Caco-2 (cell line): ENCODE measurements at regions not wholly inside any gene's neighbourhood (a gene's known extent, or its start where the extent isn't known, plus 50 kb on each side); places are given as distances from the start of the nearest gene placed in this dataset.

Experiments
- BruUV-seq: library from RNA; stranded (reverse); fragments of 400-500 nt; replicated peaks from 2 replicates; lab custom pipeline; 2021; lab: Mats Ljungman, UMichigan
- CTCF ChIA-PET: fragments of 300-600 bp; sonication (Branson Sonifier 250); formaldehyde crosslinking; loops from one replicate; lab custom pipeline; 2022; ENCODE audit warnings: antibody characterized with exemption; lab: Charles Lee
- POLR2A ChIA-PET: fragments of 300-600 bp; sonication (Branson Sonifier 250); formaldehyde crosslinking; loops from one replicate; lab custom pipeline; 2022; ENCODE audit warnings: antibody characterized with exemption; lab: Charles Lee
- DNase-seq, 2 experiments: peaks; one replicate each; pipeline versions ENCODE4 v3.0.0 to v3.0.0-alpha.2; 2020 to 2022
- H3K27me3 ChIP-seq: replicated peaks from 2 replicates; pipeline ENCODE4 v1.6.0; 2011; ENCODE audit warnings: low read length; ENCODE audit not compliant: control insufficient read depth, insufficient read depth
- H3K36me3 ChIP-seq: 2 replicates; pipeline ENCODE4 v1.5.1; 2011; ENCODE audit warnings: low read length; ENCODE audit not compliant: control insufficient read depth, insufficient read depth
- H3K4me1 ChIP-seq: fragments of 250-450 bp; sonication (Bioruptor Pico); 2 replicates; pipeline ENCODE4 v1.5.1; 2020; ENCODE audit warnings: mild to moderate bottlenecking
- H3K4me3 ChIP-seq: 2 replicates; pipeline ENCODE4 v1.5.1; 2011; ENCODE audit warnings: low read depth, mild to moderate bottlenecking, control low read depth, low read length
- H3K9me3 ChIP-seq: fragments of 250-450 bp; sonication (Bioruptor Pico); 2 replicates; pipeline ENCODE4 v1.5.1; 2020; ENCODE audit warnings: mild to moderate bottlenecking, moderate library complexity
- H3K27ac Mint-ChIP-seq: one replicate; pipeline ENCODE4 v1.8.0; 2022; ENCODE audit warnings: mixed read lengths; ENCODE audit not compliant: unreplicated experiment
- H3K27me3 Mint-ChIP-seq: one replicate; pipeline ENCODE4 v1.8.0; 2022; ENCODE audit warnings: mixed read lengths; ENCODE audit not compliant: insufficient read depth, unreplicated experiment
- H3K36me3 Mint-ChIP-seq: one replicate; pipeline ENCODE4 v1.8.0; 2022; ENCODE audit warnings: mild to moderate bottlenecking, mixed read lengths; ENCODE audit not compliant: insufficient read depth, unreplicated experiment
- H3K4me1 Mint-ChIP-seq: one replicate; pipeline ENCODE4 v1.8.0; 2022; ENCODE audit warnings: low read depth, mixed read lengths; ENCODE audit not compliant: unreplicated experiment
- H3K4me3 Mint-ChIP-seq: one replicate; pipeline ENCODE4 v1.8.0; 2022; ENCODE audit warnings: mild to moderate bottlenecking, moderate library complexity, mixed read lengths; ENCODE audit not compliant: unreplicated experiment
- H3K9me3 Mint-ChIP-seq: one replicate; pipeline ENCODE4 v1.8.0; 2022; ENCODE audit warnings: mixed read lengths; ENCODE audit not compliant: unreplicated experiment
- intact Hi-C: fragments of 100-400 bp; cut with micrococcal nuclease; formaldehyde crosslinking; loops from one replicate; pipeline ENCODE4 v1.10.0; 2022; ENCODE audit not compliant: unreplicated experiment
- TF ChIP-seq, protein P1 (sequence below), 2 experiments: fragments of 200-600 bp in 1 of 2; IDR thresholded peaks; 1 replicate in 1 of 2; 2 replicates in 1 of 2; pipeline versions ENCODE4 v1.5.1 to v1.8.0; 2011 to 2022; ENCODE audit warnings: antibody characterized with exemption in 1 of 2, control low read depth in 1 of 2, inconsistent platforms in 1 of 2, low read depth in 1 of 2, low read length in 1 of 2, mild to moderate bottlenecking in 1 of 2, moderate library complexity in 1 of 2; ENCODE audit not compliant: insufficient read depth in 1 of 2, severe bottlenecking in 1 of 2, unreplicated experiment in 1 of 2

DNA sequence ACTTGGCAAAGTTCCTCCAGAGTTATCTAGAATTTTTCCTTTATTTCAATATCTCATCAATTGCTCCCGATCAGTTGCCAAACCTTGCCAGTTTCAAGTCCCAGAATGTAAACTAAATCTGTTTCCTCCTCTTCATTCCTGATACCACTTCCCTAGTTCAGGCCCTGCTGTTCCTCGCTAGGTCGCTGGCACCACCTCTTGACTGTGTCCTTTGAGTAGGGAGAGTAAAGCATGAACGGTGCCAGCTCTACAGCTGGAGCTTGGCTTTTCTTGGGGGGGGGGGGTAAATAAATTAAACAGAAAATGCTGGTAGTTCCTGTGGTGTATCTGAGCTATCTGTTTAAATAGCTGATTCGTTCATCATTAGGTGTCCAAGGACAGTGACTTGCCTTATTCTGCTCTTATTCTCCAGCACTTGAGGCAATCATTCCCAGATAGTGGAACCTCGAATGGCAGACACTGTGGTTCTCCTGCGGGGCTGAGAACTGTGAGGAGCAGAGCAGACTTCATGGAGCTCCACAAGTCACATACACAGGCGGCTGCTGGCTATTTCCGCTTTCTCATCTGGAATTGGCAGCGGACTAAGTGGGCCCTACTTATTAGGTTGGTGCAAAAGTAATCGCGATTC is 168.3 kb upstream of the FAT1 start:
- Histone ChIP-seq H3K4me3 (no peak overlapping the region), H3K36me3 (no peaks in the 10 kb centered on the region), H3K4me1 (no peaks in the 10 kb centered on the region), H3K27me3 (no peaks in the 10 kb centered on the region), H3K9me3 (no peaks in the 10 kb centered on the region)
- Mint-ChIP-seq H3K27ac (no peak overlapping the region), H3K4me1 (no peaks in the 10 kb centered on the region), H3K4me3 (no peak overlapping the region), H3K36me3 (no peaks in the 10 kb centered on the region), H3K27me3 (peaks cover 7% of the 10 kb centered on the region), H3K9me3 (peaks cover 7% of the 10 kb centered on the region)
- no peak for DNase-seq
- TF ChIP-seq, protein P1, sequence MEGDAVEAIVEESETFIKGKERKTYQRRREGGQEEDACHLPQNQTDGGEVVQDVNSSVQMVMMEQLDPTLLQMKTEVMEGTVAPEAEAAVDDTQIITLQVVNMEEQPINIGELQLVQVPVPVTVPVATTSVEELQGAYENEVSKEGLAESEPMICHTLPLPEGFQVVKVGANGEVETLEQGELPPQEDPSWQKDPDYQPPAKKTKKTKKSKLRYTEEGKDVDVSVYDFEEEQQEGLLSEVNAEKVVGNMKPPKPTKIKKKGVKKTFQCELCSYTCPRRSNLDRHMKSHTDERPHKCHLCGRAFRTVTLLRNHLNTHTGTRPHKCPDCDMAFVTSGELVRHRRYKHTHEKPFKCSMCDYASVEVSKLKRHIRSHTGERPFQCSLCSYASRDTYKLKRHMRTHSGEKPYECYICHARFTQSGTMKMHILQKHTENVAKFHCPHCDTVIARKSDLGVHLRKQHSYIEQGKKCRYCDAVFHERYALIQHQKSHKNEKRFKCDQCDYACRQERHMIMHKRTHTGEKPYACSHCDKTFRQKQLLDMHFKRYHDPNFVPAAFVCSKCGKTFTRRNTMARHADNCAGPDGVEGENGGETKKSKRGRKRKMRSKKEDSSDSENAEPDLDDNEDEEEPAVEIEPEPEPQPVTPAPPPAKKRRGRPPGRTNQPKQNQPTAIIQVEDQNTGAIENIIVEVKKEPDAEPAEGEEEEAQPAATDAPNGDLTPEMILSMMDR (IDR thresholded peaks at IDR 0.05; ENCODE audit: insufficient read depth in 1 of 2, low read depth in 1 of 2, low read length in 1 of 2, severe bottlenecking in 1 of 2, unreplicated experiment in 1 of 2) = no peak
- ChIA-PET POLR2A (no interaction called here), CTCF (no interaction called here)
- BruUV-seq = no TSS peak
- intact Hi-C loops = no loop called here

- intact Hi-C loops = no loop called here
- H3K4me3 Mint-ChIP-seq = no peak overlapping the region
- no peak for DNase-seq
- H3K27me3 Mint-ChIP-seq = peaks cover 7% of the 10 kb centered on the region
- no peaks in the 10 kb centered on the region for H3K27me3 ChIP-seq
- ChIA-PET CTCF (interaction anchor here (0.7 kb wide), 1 partner anchor 20 kb away, joined by 3 read pairs; no protein-coding TSS in a partner anchor), POLR2A (no interaction called here)
- TF ChIP-seq, protein P1 (IDR thresholded peaks at IDR 0.05; ENCODE audit: insufficient read depth in 1 of 2, low read depth in 1 of 2, low read length in 1 of 2, severe bottlenecking in 1 of 2, unreplicated experiment in 1 of 2) = no peak
- H3K4me3 ChIP-seq = no peak overlapping the region
- no peaks in the 10 kb centered on the region for H3K9me3 ChIP-seq
- peaks cover 9% of the 10 kb centered on the region for H3K9me3 Mint-ChIP-seq
- no peaks in the 10 kb centered on the region for H3K36me3 Mint-ChIP-seq
- no TSS peak for BruUV-seq
- no peak overlapping the region for H3K27ac Mint-ChIP-seq
- H3K36me3 ChIP-seq = no peaks in the 10 kb centered on the region
- no peaks in the 10 kb centered on the region for H3K4me1 ChIP-seq
- no peaks in the 10 kb centered on the region for H3K4me1 Mint-ChIP-seq
Measured at GRCh38 chr4:186898367-186898766, 174.7 kb upstream of the FAT1 start.

DNA sequence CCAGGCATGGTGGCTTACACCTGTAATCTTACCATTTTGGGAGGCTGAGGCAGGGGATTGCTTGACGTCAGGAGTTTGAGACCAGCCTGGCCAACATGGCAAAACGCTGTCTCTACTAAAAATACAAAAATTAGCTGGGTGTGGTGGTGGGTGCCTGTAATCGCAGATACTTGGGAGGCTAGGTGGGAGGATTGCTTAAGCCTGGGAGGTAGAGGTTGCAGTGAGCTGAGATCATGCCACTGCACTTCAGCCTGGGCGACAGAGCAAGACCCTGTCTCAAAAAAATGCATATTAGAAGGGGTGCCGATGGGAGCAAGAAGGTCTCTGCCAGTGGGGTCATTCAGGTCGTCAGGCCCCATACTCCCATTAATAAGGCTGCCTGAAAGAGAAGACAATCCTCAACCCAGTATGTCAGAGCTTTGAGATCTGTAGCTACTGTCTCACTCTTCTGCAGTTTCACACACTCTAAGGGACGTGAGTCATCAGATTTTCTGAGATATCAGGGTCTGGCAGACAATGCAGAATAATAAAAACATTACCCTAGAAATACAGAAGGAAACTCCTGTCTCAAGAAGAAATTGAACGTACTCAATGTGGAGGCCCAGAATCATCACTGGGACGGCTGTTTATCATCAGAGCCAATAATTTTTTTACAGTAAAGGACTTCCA is 176.7 kb upstream of the FAT1 start:
- H3K4me3 Mint-ChIP-seq = no peak overlapping the region
- intact Hi-C loops = no loop called here
- POLR2A ChIA-PET = no interaction called here
- H3K9me3 Mint-ChIP-seq = peaks cover 9% of the 10 kb centered on the region
- CTCF ChIA-PET = no interaction called here
- no TSS peak for BruUV-seq
- H3K9me3 ChIP-seq = no peaks in the 10 kb centered on the region
- no peaks in the 10 kb centered on the region for H3K4me1 Mint-ChIP-seq
- peaks cover 3% of the 10 kb centered on the region for H3K27me3 Mint-ChIP-seq
- DNase-seq = no peak
- H3K4me1 ChIP-seq = no peaks in the 10 kb centered on the region
- no peaks in the 10 kb centered on the region for H3K36me3 ChIP-seq
- no peaks in the 10 kb centered on the region for H3K36me3 Mint-ChIP-seq
- no peak overlapping the region for H3K4me3 ChIP-seq
- TF ChIP-seq, protein P1 (IDR thresholded peaks at IDR 0.05; ENCODE audit: insufficient read depth in 1 of 2, low read depth in 1 of 2, low read length in 1 of 2, severe bottlenecking in 1 of 2, unreplicated experiment in 1 of 2) = no peak
- no peak overlapping the region for H3K27ac Mint-ChIP-seq
- no peaks in the 10 kb centered on the region for H3K27me3 ChIP-seq
